Mesendoderm (in vitro differentiated cells): ENCODE measurements at regions not wholly inside any gene's neighbourhood (a gene's known extent, or its start where the extent isn't known, plus 50 kb on each side); places are given as distances from the start of the nearest gene placed in this dataset.
A peak's percentile ranks its signal among the peaks of the same experiment; 100 is the strongest.

Experiments
- DNase-seq: peaks from one replicate; pipeline ENCODE4 v3.0.0; 2013
- H2AK5ac ChIP-seq: 2 replicates; pipeline ENCODE4 v1.6.1; 2013; ENCODE audit warnings: low read length, inconsistent platforms
- H2BK120ac ChIP-seq: 2 replicates; pipeline ENCODE4 v1.6.1; 2013; ENCODE audit warnings: low read depth, mild to moderate bottlenecking, low read length, moderate library complexity, mixed read lengths
- H2BK15ac ChIP-seq: replicated peaks from 2 replicates; pipeline ENCODE4 v1.6.1; 2013; ENCODE audit warnings: low read depth, mild to moderate bottlenecking, moderate library complexity
- H2BK5ac ChIP-seq: 2 replicates; pipeline ENCODE4 v1.6.1; 2013; ENCODE audit warnings: low read length, inconsistent platforms
- H3K18ac ChIP-seq: 2 replicates; pipeline ENCODE4 v1.6.1; 2013; ENCODE audit warnings: mild to moderate bottlenecking, low read length, mixed read lengths
- H3K23ac ChIP-seq: one replicate; pipeline ENCODE4 v1.6.1; 2013; ENCODE audit warnings: low read length
- H3K27ac ChIP-seq: 2 replicates; pipeline ENCODE4 v1.5.1; 2013; ENCODE audit warnings: low read depth, mild to moderate bottlenecking, inconsistent platforms, low read length, moderate library complexity
- H3K27me3 ChIP-seq: 2 replicates; pipeline ENCODE4 v1.6.1; 2013; ENCODE audit warnings: low read length, control low read depth, mild to moderate bottlenecking, inconsistent platforms; ENCODE audit not compliant: insufficient read depth, poor library complexity
- H3K36me3 ChIP-seq: 2 replicates; pipeline ENCODE4 v1.6.1; 2013; ENCODE audit warnings: low read length, inconsistent platforms; ENCODE audit not compliant: control insufficient read depth, insufficient read depth
- H3K4ac ChIP-seq: one replicate; pipeline ENCODE4 v1.6.1; 2013; ENCODE audit warnings: low read depth, mild to moderate bottlenecking, low read length, moderate library complexity
- H3K4me1 ChIP-seq: 2 replicates; pipeline ENCODE4 v1.6.1; 2013; ENCODE audit warnings: low read depth, low read length, inconsistent platforms; ENCODE audit not compliant: control insufficient read depth
- H3K4me2 ChIP-seq: 2 replicates; pipeline ENCODE4 v1.6.1; 2013; ENCODE audit warnings: low read length
- H3K4me3 ChIP-seq: 2 replicates; pipeline ENCODE4 v1.5.1; 2013; ENCODE audit warnings: mild to moderate bottlenecking, low read length
- H3K56ac ChIP-seq: one replicate; pipeline ENCODE4 v1.6.1; 2013; ENCODE audit warnings: low read length
- H3K79me1 ChIP-seq: 2 replicates; pipeline ENCODE4 v1.6.1; 2013; ENCODE audit warnings: low read length, inconsistent platforms
- H3K79me2 ChIP-seq: 2 replicates; pipeline ENCODE4 v1.6.1; 2013; ENCODE audit warnings: mild to moderate bottlenecking, low read length; ENCODE audit not compliant: control insufficient read depth, insufficient read depth
- H3K9ac ChIP-seq: 2 replicates; pipeline ENCODE4 v1.6.1; 2013; ENCODE audit warnings: low read length, inconsistent platforms
- H4K5ac ChIP-seq: one replicate; pipeline ENCODE4 v1.6.1; 2013; ENCODE audit warnings: low read length
- H4K8ac ChIP-seq: one replicate; pipeline ENCODE4 v1.6.1; 2013; ENCODE audit warnings: low read depth, mild to moderate bottlenecking, control low read depth, low read length, moderate library complexity
- WGBS: extraction: QIAGEN DNeasy Blood & Tissue Kit; methylation state at CpG from one replicate; pipeline ENCODE4 v1.1.7; 2013; ENCODE audit warnings: low lambda C conversion rate, missing lambda C conversion rate; ENCODE audit not compliant: insufficient coverage; ENCODE audit errors: extremely low coverage; 5-methylcytosine and 5-hydroxymethylcytosine counted together

DNA sequence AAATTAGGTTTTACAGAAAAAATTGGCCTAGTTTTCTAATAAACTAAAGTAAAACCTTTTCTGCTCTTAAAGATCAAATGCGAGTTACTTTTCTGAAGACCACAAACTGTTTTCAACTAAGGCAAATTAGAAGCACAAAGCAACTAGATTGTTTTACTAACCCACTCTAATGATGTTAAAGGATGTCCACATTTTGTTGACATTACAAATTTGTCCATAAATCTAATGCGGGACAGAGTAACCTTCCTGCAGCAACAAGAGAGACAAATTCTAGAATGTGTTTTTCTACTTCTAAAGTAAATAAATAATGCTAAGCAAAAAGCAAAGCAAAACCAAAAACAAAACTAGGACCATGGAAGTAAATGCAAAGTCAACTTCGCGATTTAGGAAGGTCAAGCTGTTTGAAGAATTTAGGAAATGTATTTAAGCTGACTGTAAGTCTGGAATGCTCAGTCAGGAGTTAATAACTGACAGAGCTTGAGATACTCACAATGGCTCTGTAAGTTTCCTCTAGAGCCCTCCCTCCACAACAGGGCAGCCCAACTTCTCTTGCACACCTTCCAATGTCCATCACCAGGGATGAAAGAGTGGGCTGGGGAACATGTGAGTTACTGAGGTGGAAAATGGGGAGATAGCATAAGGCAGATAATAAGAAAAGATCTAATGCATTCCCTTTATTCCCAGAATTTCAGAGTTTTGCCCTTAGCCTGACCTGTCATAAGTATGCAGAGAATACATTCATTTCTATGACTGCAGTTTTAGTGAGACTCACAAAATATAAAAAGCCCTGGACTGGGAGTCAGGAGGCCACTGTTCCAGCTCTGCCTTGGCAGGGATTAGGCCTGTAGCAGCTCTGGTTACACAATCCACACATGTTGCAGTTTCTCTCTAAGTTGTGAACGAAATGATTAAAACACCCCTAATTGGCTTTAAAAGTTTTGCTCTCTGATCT lies 158.8 kb downstream of the FOXA2 start:
- H3K23ac ChIP-seq, result no peak overlapping the region
- no peak overlapping the region for H2AK5ac ChIP-seq
- H3K9ac ChIP-seq, result no peak overlapping the region
- H3K36me3 ChIP-seq, result no peaks in the 10 kb centered on the region
- H2BK15ac ChIP-seq, result no peak overlapping the region
- no peak overlapping the region for H4K8ac ChIP-seq
- WGBS, result no CpG with 5 or more reads among the region's 5 CpGs
- no peak overlapping the region for H3K4me3 ChIP-seq
- H3K27ac ChIP-seq, result peak overlapping the region; percentile 3
- no peaks in the 10 kb centered on the region for H3K79me1 ChIP-seq
- H3K56ac ChIP-seq, result no peak overlapping the region
- no peak overlapping the region for H4K5ac ChIP-seq
- no peak overlapping the region for H2BK5ac ChIP-seq
- no peak overlapping the region for H3K4me2 ChIP-seq
- H3K4me1 ChIP-seq, result peaks cover 11% of the 10 kb centered on the region
- H3K18ac ChIP-seq, result peak overlapping the region; percentile 23
- peak; percentile 63 for DNase-seq
- no peak overlapping the region for H3K4ac ChIP-seq
- no peak overlapping the region for H2BK120ac ChIP-seq
- no peaks in the 10 kb centered on the region for H3K79me2 ChIP-seq
- no peaks in the 10 kb centered on the region for H3K27me3 ChIP-seq

GRCh38 chr20:22423190-22423832 lies 161.1 kb downstream of the FOXA2 start:
- no peak overlapping the region for H3K4ac ChIP-seq

DNA sequence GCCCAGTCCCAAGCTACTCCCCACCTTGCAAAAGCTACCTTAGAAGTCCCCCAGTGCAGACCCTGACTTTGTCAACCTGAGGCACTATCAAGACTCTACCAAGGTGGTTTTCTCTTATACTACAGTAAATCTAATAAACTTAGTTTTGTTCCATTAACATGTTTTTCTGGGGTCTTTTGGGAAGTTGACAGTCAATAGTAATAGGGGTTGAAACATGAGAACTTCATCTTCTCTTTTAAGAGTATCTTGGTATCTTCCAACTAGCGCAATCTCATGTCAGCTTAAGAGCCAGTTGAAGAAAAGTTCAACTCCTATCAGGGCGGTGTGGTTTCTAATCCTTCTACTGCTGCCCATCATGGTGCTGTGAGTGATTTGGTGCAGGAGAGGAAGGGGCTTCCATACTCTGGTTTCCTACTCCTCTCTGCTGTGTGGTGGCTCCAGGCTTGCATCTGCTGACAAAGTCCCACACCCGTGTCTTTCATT lies 164.2 kb downstream of the FOXA2 start:
- Histone ChIP-seq H2BK5ac (no peak overlapping the region), H3K4me1 (no peaks in the 10 kb centered on the region), H3K4me3 (no peak overlapping the region), H3K9ac (no peak overlapping the region), H3K56ac (no peak overlapping the region), H3K23ac (no peak overlapping the region), H3K27ac (no peak overlapping the region), H2BK120ac (no peak overlapping the region), H3K79me1 (no peaks in the 10 kb centered on the region), H4K8ac (no peak overlapping the region), H3K79me2 (no peaks in the 10 kb centered on the region), H3K27me3 (no peaks in the 10 kb centered on the region), H3K4ac (no peak overlapping the region), H3K36me3 (no peaks in the 10 kb centered on the region), H3K18ac (no peak overlapping the region), H3K4me2 (no peak overlapping the region), H2BK15ac (no peak overlapping the region), H2AK5ac (no peak overlapping the region), H4K5ac (no peak overlapping the region)
- no peak for DNase-seq
- no CpG with 5 or more reads among the region's 3 CpGs for WGBS

More at GRCh38 chr20:22423190-22423832, 161.1 kb downstream of the FOXA2 start:
- Histone ChIP-seq H3K18ac (no peak overlapping the region), H3K4me3 (no peak overlapping the region), H3K79me1 (no peaks in the 10 kb centered on the region), H3K36me3 (no peaks in the 10 kb centered on the region), H2BK5ac (no peak overlapping the region), H3K23ac (no peak overlapping the region), H3K9ac (no peak overlapping the region), H4K8ac (no peak overlapping the region), H2BK15ac (no peak overlapping the region), H3K79me2 (no peaks in the 10 kb centered on the region), H3K56ac (no peak overlapping the region), H3K4me2 (no peak overlapping the region), H2AK5ac (no peak overlapping the region), H4K5ac (no peak overlapping the region), H3K27ac (no peak overlapping the region), H3K27me3 (no peaks in the 10 kb centered on the region), H2BK120ac (no peak overlapping the region), H3K4me1 (no peaks in the 10 kb centered on the region)
- DNase-seq, result no peak
- no CpG with 5 or more reads among the region's 6 CpGs for WGBS

- H3K27me3 ChIP-seq, result no peaks in the 10 kb centered on the region
- H3K4me2 ChIP-seq, result no peak overlapping the region
- H3K18ac ChIP-seq, result no peak overlapping the region
- H3K79me2 ChIP-seq, result no peaks in the 10 kb centered on the region
- H3K27ac ChIP-seq, result no peak overlapping the region
- no peaks in the 10 kb centered on the region for H3K4me1 ChIP-seq
- no CpG with 5 or more reads among the region's 2 CpGs for WGBS
- H2BK15ac ChIP-seq, result no peak overlapping the region
- DNase-seq, result no peak
- no peak overlapping the region for H2BK120ac ChIP-seq
- H2AK5ac ChIP-seq, result no peak overlapping the region
- no peak overlapping the region for H3K4ac ChIP-seq
- no peak overlapping the region for H3K23ac ChIP-seq
- H3K79me1 ChIP-seq, result no peaks in the 10 kb centered on the region
- H4K8ac ChIP-seq, result no peak overlapping the region
- H3K36me3 ChIP-seq, result no peaks in the 10 kb centered on the region
- no peak overlapping the region for H3K56ac ChIP-seq
- no peak overlapping the region for H4K5ac ChIP-seq
- no peak overlapping the region for H3K9ac ChIP-seq
- no peak overlapping the region for H2BK5ac ChIP-seq
- no peak overlapping the region for H3K4me3 ChIP-seq
Measured at GRCh38 chr20:22418738-22419137, 165.6 kb downstream of the FOXA2 start.

DNA sequence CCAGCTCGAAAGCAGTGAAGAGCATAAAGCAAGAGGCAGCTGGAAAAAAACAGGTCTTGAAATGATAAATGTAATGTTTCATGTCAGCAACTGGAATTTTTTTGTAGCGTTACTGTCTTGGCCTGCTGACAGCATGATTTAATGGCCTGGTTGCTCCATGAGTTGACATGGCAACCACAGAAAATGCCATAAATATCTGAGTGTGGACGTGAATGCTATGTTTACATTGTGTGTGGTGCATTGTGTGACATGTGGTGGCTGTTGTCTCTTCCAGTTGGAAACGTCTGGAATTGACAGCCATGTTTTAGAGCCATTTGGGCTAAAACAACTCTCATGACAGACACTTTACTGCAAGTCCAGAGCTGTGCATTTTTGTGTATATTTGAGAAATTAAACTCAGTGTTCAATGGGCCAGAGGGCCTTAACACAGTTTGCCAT lies 170.0 kb downstream of the FOXA2 start:
- no peak overlapping the region for H2BK120ac ChIP-seq
- no peaks in the 10 kb centered on the region for H3K79me2 ChIP-seq
- H3K56ac ChIP-seq, result no peak overlapping the region
- no peak overlapping the region for H2BK15ac ChIP-seq
- no peaks in the 10 kb centered on the region for H3K27me3 ChIP-seq
- no peaks in the 10 kb centered on the region for H3K36me3 ChIP-seq
- H3K18ac ChIP-seq, result no peak overlapping the region
- no peaks in the 10 kb centered on the region for H3K79me1 ChIP-seq
- WGBS, result no CpG with 5 or more reads among the region's 4 CpGs
- H3K4ac ChIP-seq, result no peak overlapping the region
- no peak overlapping the region for H3K23ac ChIP-seq
- H2AK5ac ChIP-seq, result no peak overlapping the region
- no peak overlapping the region for H3K27ac ChIP-seq
- no peaks in the 10 kb centered on the region for H3K4me1 ChIP-seq
- H3K4me2 ChIP-seq, result no peak overlapping the region
- H3K9ac ChIP-seq, result no peak overlapping the region
- no peak overlapping the region for H4K5ac ChIP-seq
- H4K8ac ChIP-seq, result no peak overlapping the region
- no peak for DNase-seq
- H3K4me3 ChIP-seq, result no peak overlapping the region
- no peak overlapping the region for H2BK5ac ChIP-seq
